HG03280 (cell line): ENCODE measurements at regions not wholly inside any gene's neighbourhood (a gene's known extent, or its start where the extent isn't known, plus 50 kb on each side); places are given as distances from the start of the nearest gene placed in this dataset.
"Not testable (repeated sequence)": the region's sequence is repeated elsewhere in the genome, so short reads cannot be mapped to it uniquely, and the experiment has no call there.

ENCODE experiments used
- ATAC-seq: cut with Tn5 transposase; IDR thresholded peaks from one replicate; pipeline ENCODE4 v1.9.1; 2021; ENCODE audit warnings: mild to moderate bottlenecking, moderate library complexity; ENCODE audit not compliant: unreplicated experiment

DNA sequence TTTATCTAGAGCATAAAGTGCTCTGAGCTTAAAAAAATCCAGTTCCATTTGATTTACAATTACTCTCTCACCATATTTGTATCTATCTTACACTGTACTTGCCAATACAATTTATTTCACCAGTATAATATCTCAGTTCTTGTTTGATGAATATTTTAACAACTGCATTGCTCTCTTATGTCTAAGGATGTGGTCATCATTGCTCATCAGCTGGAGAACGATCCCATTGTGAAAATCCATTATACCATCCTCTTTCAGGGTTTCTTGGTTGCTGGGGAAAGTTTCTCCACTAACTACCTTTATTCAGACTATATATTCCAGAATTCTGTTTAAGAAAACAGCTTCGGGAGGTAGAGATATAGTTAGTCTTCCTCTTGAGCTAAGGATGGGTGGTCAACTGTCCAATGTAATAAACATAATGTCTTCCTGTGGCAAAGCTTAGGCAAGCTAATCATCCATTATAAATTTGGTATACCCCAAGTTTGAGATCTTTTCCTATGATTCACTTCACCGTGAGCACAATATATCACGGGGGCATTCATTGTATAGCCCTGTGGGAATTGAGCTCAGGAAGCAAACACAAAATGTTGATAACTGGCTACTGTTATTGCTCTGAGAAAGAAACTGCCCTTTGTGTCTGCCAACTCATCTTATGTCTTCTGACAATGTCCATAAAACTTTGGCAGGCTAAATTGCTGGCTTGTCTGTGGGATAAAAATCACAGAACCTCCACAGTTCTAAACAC, 2361.9 kb downstream of the ARAP2 start:
- no peak for ATAC-seq

DNA sequence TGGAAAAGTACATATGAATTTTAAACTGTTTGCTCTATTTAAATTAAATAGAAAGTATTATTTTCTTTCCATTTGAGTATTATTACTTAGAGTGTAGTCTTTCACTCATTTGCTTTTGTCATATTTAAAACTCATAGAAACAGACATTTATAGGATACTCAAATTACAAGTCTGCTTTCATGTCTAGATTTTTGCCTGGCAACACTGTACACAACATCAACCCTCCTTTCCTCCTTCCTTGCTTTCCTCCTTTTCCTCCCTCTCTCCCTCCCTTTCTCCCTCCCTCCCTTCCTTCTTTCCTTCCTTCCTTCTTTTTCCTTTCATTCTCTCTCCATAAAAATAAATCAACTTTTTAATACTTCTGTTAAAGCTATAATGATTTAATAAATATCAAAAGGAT, 2361.2 kb downstream of the ARAP2 start:
- ATAC-seq, result no peak

DNA sequence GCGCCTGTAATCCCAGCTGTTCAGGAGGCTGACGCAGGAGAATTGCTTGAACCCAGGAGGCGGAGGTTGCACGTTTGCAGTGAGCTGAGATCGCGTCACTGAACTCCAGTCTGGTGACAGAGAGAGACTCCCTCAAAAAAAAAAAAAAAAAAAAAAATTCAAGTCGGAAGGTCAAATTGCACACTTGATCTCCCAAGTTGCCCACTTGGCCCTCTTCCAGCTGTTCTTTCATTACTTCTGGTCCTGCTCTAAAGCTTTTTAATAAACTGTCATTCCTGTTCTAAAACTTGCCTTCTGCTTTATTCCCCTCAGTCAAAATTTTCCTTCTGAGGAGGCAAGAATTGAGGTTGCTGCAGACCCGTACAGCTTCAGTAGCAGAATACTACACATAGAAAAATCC, 2358.0 kb downstream of the ARAP2 start:
- no peak for ATAC-seq

DNA sequence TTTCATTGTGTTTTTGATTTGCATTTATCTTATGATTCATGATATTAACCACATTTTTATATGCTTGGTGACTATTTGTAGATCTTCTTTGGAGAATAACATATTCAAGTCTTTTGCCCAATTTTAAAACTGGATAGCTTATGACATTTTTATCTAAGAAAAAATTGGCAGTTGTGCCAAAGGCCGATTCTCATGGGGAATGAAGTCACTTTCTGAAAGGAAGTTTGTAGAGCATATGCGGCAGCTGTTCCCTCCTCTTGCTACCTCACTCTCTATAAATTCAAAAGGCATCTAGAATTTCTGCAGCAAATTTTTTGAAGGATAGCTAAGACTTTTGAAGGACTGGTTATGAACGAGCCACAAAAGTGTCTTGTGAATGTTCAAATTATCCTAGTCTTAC, 2353.5 kb downstream of the ARAP2 start:
- no peak for ATAC-seq

DNA sequence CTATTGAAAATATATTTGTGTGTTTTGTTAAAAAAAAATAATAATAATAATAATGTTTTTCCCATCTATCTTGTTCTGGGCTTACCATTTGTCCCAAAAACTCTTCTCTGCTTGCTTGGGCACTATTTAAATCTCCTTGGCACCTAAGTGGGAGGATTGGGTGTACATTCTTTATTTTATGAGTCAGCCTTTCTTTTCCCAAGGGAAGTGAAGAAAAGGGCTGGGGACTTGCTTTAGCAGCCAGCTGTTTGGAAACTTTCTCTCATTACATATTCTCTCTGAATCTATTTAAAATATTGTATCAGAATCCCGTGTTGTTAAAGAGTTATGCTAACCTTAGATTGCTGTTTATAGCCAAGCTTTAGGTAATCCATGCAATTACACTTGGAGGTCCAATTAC, 2332.4 kb downstream of the ARAP2 start:
- ATAC-seq, result no peak

DNA sequence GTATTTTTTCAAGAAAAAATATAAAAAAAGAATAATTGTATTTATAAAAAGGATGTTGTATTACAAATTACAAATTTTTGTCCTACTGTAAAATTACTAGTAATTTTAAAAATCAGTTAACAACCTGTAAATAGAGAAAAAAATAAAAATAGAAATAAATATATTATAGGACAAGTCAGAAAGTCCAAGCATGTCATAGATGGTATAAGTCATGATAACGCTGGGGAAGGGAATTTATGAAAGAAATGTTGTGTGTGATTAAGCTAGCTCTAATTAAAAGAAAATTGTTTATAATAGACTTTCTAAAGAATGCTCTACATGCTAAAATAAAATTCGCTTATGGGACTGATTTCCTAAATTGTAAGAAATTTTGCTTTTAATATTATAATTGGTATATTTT, 2329.9 kb downstream of the ARAP2 start:
- ATAC-seq, result no peak

DNA sequence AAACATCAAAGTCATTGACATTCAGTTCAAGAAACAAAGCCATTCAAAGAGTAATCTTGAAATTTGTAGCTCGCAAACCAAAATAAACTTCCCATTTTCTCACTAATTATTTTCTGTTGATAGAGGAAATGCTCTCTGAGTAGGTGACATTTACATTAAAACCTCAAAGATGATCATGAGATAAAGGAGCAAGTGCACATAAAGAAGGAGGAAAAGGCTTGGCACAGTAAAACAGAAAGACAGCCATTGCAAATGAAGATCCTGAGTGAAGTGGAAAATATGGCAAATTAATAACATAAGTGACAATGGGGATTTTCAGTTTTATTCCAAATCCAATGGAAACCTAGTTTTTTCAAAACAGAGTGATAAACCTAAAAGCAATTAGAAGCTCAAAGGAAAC, 2320.8 kb downstream of the ARAP2 start:
- ATAC-seq, result no peak

DNA sequence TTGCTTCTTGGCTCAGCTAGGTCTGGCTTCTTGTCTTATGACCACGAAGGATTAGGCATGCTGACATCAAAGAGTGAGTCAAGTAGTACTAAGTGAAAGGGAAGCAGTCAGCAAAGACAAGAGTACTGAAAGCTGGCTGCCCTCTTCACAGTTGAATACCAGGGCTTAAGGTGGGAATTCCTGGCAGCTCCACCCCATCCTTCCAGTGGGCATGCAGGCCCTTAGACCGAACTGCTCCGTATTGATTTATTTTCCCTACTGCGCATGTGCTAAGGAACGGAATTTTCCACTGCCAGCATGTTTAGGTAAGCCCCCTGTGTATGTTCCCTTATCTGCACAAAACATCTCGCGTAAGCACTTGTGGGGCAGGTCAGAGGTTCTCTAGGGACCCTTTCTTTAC, 2320.1 kb downstream of the ARAP2 start:
- ATAC-seq, result no peak

DNA sequence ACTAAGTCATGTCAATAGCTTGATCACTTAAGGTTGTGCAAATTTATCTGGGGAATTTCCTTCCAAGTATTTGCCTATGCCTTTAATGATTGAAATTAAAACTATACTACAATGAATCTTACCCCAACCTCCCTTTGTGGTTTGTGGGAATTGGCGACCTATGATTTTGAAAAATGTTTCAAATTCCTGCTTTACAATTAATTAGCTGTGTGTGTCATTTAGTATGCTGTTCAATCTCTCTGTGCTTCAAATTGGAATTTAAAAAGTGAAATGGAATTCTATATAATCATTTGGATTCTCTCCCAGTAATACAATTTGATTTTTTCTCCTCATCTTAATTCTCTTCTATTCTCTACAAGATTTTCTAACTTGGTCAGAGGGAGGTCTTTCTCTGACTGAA, 2319.5 kb downstream of the ARAP2 start:
- no peak for ATAC-seq

DNA sequence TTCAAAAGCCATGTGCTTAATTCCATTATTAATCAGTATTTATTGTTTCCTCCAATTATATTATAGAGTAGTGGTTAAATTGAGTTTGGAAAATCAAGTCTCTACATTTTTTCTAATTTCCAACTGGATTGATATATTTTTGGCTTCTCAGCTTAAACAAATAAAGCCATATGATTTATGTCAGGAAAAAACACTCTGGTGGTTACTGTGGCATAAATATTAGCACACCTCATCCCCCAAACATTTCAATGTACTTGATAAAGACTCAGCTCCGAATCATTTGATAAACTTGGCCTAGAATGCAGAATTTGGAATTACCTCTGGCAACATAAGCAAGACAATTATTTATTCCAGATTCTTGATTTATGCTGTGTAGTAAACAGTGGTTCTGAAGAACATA, 2313.8 kb downstream of the ARAP2 start:
- ATAC-seq, result no peak

DNA sequence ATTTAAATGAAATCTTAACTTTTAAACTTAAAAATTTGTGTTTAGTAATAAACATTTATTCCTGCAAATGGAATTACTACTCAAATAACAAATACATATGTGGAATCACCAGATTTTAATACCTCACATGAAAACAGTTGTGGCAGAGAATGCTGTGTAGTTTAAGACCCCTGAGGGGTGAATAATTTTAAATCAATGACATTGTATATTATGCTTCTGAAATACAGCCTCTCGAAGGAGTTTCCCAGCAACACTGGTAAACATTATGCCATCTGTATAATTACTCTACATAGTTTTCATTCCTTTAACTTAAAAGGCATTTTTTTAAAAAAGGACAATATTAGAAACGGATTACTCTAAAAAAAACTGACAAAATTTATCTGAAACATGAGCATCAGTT, 2313.3 kb downstream of the ARAP2 start:
- ATAC-seq, result no peak

DNA sequence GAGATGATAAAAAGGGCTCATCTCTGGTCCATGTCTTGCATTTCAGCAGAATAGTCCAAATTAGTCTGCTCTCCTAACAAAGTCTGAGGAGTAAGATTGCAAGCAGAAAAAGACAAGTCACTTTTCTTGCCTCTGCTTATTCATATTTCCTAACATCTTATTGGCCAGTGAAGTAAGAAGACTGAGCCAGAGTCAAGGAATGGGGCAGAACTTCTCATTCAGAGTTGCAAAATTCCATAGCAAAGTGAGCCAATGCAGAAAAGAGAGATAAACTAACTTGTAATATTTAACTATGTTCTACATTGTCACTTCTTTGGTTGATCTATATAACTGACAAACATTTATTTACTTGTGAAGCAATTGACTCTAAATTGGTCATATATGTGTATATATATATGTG, 2304.0 kb downstream of the ARAP2 start:
- no peak for ATAC-seq

DNA sequence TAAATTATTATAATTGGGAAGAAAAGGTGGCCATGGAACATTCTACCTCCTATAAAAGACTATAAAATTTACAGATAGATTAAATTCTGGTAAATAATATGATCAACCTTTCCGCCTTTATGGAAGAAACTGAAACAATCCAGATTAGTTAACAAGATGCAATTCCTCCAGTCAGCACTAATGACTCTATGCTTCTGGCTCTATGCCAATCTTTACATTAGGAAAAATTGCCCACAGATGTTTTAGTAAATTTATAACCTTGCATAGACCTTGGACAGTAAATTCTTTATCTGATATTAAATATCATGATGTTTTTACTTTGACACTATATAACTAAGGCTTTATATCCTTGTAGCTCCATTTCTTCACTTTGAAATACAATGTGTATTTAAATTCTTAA, 2302.5 kb downstream of the ARAP2 start:
- no peak for ATAC-seq

DNA sequence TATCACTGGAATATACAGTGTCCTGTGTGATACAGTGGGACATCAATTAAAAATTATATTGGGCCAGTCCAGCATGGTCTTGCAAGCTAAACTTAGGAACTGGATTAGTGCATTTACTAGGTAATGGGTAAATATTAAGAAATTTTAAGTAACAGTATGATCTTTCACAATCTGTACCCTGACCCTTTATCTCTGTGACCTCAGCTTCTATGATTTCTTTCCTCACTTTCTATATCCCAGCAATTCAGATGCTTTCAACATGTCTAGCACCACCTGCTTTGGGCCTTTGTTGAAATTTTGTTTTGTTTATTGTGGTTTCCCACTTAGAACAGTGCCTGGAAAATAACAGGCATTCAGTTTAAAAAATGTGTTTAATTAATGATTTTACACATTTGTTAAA, 2295.4 kb downstream of the ARAP2 start:
- ATAC-seq, result no peak

DNA sequence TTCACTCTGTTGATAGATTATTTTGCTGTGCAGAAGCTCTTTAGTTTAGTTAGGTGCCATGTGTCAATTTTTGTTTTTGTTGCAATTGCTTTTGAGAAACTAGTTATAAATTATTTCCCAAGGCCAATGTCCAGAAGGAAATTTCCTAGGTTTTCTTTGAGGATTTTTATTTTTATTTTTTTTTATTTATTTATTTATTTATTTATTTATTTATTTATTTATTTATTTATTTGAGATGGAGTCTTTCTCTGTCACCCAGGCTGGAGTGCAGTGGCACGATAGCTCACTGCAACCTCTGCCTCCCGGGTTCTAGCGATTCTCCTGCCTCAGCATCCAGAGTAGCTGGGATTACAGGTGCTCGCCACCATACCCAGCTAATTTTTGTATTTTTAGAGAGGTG, 2290.5 kb downstream of the ARAP2 start:
- ATAC-seq, result not testable (repeated sequence)

DNA sequence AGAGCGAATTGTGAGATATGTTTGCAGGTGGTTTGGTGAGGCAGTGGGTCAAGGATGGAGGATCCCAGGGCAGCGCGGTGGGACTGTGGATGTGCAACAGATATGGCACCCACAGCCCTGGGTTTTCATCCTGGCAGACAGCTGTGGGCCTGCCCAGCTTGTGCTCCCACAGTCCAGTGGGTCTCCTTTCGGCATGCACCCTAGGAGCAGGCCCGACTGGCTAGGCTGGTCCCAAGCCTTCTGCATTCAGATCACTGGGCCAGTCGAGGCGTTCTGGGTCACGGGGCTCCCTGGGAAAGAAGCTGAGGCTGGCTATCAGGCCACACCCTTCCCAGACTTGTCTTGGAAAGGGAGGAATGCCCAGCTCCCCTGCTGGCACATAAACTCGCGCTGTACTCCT, 2289.6 kb downstream of the ARAP2 start:
- no peak for ATAC-seq

DNA sequence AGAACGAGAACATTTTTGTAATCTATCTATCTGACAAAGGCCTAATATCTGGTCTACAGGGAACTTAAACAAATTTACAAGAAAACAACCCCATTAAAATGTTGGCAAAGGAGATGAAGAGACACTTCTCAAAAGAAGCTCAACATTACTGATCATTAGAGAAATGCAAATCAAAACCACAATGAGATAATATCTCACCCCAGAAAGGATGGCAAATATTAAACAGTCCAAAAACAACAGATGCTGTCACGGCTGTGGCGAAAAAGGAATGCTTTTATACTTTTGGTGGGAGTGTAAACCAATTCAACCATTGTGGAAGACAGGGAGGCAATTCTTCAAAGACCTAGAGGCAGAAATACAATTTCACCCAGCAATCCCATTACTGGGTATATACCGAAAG, 2284.8 kb downstream of the ARAP2 start:
- ATAC-seq, result no peak

DNA sequence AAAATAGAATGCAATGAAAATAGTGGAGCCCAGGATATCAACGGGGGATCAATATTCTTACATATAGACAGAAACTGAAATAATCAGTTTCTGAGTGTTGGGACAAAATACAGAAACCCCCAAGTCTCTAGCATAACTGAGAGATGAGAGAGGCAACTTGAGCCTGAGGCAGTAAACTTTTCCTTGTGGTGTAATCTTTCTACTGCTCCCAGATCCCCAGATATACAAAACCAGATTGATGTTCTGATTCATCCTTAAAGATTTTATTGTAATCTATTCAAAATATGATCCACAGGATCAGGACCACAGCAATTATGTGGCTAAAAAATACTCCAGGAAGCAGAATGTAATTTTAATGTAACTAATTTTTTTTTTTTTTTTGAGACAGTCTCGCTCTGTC, 2282.6 kb downstream of the ARAP2 start:
- ATAC-seq, result no peak

DNA sequence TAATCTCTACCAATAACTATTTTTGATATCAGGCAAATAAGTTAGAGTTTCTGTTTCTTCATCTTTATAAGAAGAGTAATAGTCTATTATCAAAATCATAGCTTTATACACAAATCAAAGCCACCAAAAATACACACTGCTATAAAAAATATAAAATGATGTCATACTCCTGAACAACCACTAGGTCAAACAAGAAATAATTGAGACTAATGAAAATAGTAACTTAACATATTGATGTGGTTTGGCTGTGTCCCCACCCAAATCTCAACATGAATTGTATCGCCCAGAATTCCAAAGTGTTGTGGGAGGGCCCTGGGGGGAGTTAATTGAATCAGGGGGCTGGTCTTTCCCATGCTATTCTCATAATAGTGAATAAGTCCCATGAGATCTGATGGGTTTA, 2277.5 kb downstream of the ARAP2 start:
- ATAC-seq, result no peak

DNA sequence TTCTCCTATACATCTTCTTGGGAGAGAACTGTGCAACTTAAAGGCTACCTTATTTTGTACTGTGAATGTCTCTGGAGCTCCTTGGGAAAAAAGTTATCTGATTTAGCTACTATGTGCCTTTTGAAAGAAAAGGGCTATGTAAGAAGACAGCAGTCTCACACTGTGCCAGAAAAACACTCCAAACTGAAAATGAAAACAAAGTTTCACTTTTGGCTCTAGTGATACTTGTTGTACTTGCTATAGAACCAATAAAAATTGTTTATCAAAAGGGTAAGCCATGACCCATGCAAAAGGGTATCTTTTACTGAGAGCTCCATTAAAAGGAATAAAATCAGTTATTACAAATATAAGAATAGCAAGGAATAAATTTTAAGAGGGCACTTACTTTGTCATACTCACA, 2270.0 kb downstream of the ARAP2 start:
- no peak for ATAC-seq

DNA sequence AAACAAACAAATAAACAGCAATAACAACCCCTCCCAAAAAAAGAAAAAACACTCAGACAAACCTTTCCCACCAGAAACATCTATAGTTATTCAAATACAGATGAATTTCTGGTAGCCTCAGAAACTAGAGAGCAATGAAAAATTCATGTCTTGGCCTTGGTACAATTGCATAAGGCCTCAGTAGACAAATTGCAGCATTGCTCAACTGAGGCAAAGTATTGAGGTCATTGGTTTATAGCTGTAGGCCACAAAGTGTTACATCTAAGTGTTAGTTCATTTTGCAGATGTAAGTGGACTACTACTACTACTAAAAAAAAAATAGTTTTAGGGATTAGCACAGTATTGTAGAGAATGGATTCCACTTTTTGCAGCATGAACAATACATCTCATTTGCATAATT, 2268.3 kb downstream of the ARAP2 start:
- no peak for ATAC-seq

DNA sequence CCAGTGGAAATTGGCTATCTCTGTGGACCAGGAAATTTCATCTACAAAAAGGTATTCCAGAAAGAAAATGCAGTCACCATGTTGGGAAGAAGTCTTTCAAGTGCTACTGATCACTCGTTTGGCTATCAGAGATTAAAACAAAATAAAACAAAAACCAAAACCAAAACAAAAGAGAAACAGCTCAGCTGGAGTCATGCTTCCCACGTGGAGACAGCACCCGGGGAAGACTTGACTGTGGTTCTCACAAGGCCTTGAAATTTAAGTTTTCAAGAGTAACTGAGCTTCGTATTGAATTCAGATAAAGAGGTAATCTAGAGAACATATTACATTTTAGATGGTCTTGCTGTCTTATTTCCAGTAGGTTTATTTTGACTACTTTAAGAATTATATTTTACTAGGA, 2264.5 kb downstream of the ARAP2 start:
- not testable (repeated sequence) for ATAC-seq

DNA sequence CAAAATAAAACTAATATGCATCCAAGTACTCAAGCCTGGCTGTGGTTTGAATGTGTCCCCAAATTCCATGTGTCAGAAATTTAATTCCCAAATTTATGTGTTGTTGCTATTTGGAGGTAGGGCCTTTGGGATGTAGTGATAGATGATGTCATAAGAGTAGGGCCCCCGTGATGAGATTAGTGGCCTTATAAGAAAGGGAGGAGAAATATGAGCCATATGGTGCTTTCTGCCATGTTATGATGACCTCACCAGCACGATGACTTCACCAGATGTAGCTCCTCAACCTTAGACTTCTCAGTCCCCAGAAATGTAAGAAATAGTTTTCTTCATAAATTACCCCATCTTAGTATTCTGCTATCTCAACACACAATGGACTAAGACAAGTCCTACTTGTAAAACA, 2264.0 kb downstream of the ARAP2 start:
- ATAC-seq, result no peak
